C4-2B (cell line): ENCODE measurements at regions not wholly inside any gene's neighbourhood (a gene's known extent, or its start where the extent isn't known, plus 50 kb on each side); places are given as distances from the start of the nearest gene placed in this dataset.

Source experiments
- CTCF ChIP-seq: fragments of 450-650 bp; conservative IDR thresholded peaks from 2 replicates; pipeline ENCODE4 v1.5.1; 2017; ENCODE audit warnings: mild to moderate bottlenecking
- ZFX ChIP-seq: fragments of 450-650 bp; IDR thresholded peaks from 2 replicates; pipeline ENCODE4 v1.6.1; 2017

- TF ChIP-seq CTCF = no peak
- TF ChIP-seq ZFX = no peak
Observed at GRCh38 chr22:34057726-34058125, 137.4 kb upstream of the LARGE1 start.
